RWPE2 (cell line): ENCODE measurements at regions not wholly inside any gene's neighbourhood (a gene's known extent, or its start where the extent isn't known, plus 50 kb on each side); places are given as distances from the start of the nearest gene placed in this dataset.

Source experiments
- ATAC-seq: fragments of 200-7000 bp; cut with Tn5 transposase; 3 replicates; pipeline ENCODE4 v1.9.1; 2021; ENCODE audit warnings: low read depth
- DNase-seq: peaks from one replicate; pipeline ENCODE4 v3.0.0-alpha.2; 2020; ENCODE audit warnings: low spot score
- H3K27ac ChIP-seq: fragments of 450-650 bp; 2 replicates; pipeline ENCODE4 v1.5.1; 2017; ENCODE audit warnings: mild to moderate bottlenecking; ENCODE audit not compliant: poor library complexity, severe bottlenecking
- H3K27me3 ChIP-seq: fragments of 250-450 bp; sonication (Bioruptor Pico); 2 replicates; pipeline ENCODE4 v1.5.1; 2021; ENCODE audit warnings: mild to moderate bottlenecking, moderate library complexity; ENCODE audit not compliant: insufficient read depth, poor library complexity, severe bottlenecking
- H3K36me3 ChIP-seq: fragments of 250-450 bp; sonication (Bioruptor Pico); 2 replicates; pipeline ENCODE4 v1.5.1; 2020; ENCODE audit warnings: low read depth, mild to moderate bottlenecking, moderate library complexity
- H3K4me1 ChIP-seq: fragments of 250-450 bp; sonication (Bioruptor Pico); 2 replicates; pipeline ENCODE4 v1.5.1; 2021; ENCODE audit warnings: mild to moderate bottlenecking, moderate library complexity; ENCODE audit not compliant: insufficient read depth, poor library complexity, severe bottlenecking
- H3K4me3 ChIP-seq: fragments of 250-450 bp; sonication (Bioruptor Pico); 2 replicates; pipeline ENCODE4 v1.5.1; 2021; ENCODE audit warnings: mild to moderate bottlenecking, moderate library complexity; ENCODE audit not compliant: severe bottlenecking
- H3K9me3 ChIP-seq: fragments of 250-450 bp; sonication (Bioruptor Pico); 2 replicates; pipeline ENCODE4 v1.5.1; 2021; ENCODE audit warnings: mild to moderate bottlenecking, moderate library complexity; ENCODE audit not compliant: severe bottlenecking
- TF ChIP-seq, protein P1 (sequence below): fragments of 450-650 bp; IDR thresholded peaks from one replicate; pipeline ENCODE4 v1.5.1; 2017; ENCODE audit warnings: mild to moderate bottlenecking, moderate library complexity; ENCODE audit not compliant: poor library complexity, severe bottlenecking

DNA sequence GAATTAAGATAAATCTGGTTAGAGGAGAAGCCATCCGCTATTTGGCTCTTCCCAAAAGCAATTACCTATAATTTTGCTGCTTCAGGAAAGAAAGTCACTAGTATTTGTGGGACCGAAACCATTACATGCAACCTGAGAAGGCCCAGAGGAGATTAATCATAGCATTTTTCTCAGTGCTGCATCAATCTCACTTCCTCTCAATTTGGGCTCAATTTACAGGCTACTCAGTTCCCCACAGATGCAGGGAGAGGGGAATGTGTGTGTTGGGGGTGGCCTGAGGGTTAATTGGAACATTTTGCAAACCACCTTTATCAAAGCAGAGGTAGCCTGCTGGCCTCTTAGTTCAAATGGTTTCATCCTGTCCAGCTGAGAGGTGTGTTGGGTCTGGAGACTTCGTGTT, 394.7 kb upstream of the ASIC2 start:
- ATAC-seq: no peak
- TF ChIP-seq, protein P1, sequence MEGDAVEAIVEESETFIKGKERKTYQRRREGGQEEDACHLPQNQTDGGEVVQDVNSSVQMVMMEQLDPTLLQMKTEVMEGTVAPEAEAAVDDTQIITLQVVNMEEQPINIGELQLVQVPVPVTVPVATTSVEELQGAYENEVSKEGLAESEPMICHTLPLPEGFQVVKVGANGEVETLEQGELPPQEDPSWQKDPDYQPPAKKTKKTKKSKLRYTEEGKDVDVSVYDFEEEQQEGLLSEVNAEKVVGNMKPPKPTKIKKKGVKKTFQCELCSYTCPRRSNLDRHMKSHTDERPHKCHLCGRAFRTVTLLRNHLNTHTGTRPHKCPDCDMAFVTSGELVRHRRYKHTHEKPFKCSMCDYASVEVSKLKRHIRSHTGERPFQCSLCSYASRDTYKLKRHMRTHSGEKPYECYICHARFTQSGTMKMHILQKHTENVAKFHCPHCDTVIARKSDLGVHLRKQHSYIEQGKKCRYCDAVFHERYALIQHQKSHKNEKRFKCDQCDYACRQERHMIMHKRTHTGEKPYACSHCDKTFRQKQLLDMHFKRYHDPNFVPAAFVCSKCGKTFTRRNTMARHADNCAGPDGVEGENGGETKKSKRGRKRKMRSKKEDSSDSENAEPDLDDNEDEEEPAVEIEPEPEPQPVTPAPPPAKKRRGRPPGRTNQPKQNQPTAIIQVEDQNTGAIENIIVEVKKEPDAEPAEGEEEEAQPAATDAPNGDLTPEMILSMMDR: no peak
- no peaks in the 10 kb centered on the region for H3K4me1 ChIP-seq
- H3K27ac ChIP-seq: no peak overlapping the region
- no peaks in the 10 kb centered on the region for H3K27me3 ChIP-seq
- H3K9me3 ChIP-seq: no peaks in the 10 kb centered on the region
- DNase-seq: no peak
- no peaks in the 10 kb centered on the region for H3K36me3 ChIP-seq
- no peak overlapping the region for H3K4me3 ChIP-seq

DNA sequence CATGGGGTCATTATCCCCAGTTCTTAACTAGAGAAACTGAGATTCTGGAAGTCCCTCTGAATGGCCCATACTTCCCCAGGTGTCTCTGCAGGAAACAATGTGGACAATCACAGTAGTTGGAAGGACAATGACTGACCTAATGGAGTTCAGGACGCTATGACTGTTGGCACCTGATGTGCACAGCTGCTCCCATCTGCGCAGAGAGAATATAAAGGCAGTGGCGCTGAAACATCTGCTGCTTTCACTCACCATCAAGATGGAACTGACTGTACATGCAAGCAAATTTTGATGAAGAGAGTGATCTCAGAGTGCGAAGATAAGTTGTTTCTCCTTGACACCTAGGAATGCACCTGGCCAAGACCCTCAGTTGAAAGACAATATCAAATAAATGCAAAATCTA, 395.7 kb upstream of the ASIC2 start:
- Histone ChIP-seq H3K4me3 (no peak overlapping the region), H3K27me3 (no peaks in the 10 kb centered on the region), H3K27ac (no peak overlapping the region), H3K36me3 (no peaks in the 10 kb centered on the region), H3K9me3 (no peaks in the 10 kb centered on the region), H3K4me1 (no peaks in the 10 kb centered on the region)
- DNase-seq (no peak), ATAC-seq (no peak)
- TF ChIP-seq, protein P1: no peak

DNA sequence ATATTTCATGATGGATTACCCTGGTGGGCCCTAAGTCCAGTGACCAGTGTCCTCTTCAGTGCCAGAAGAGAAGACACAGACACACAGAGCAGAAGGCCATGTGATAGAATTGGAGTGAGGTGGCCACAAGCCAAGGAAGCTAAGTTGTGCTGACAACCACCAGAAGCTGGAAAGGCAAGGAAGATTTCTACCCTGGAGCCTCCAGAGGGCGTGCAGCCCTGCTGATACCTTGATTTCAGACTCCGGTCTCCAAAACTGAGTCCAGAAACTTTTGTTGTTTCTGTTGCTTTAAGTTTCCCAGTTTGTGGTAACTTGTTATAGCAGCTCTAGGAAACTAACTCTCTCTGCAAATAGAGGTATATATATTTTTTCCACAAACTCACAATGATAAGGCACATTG, 396.6 kb upstream of the ASIC2 start:
- TF ChIP-seq, protein P1: no peak
- H3K9me3 ChIP-seq: no peaks in the 10 kb centered on the region
- no peak for DNase-seq
- no peaks in the 10 kb centered on the region for H3K27me3 ChIP-seq
- H3K36me3 ChIP-seq: no peaks in the 10 kb centered on the region
- no peaks in the 10 kb centered on the region for H3K4me1 ChIP-seq
- H3K4me3 ChIP-seq: no peak overlapping the region
- no peak for ATAC-seq
- no peak overlapping the region for H3K27ac ChIP-seq

DNA sequence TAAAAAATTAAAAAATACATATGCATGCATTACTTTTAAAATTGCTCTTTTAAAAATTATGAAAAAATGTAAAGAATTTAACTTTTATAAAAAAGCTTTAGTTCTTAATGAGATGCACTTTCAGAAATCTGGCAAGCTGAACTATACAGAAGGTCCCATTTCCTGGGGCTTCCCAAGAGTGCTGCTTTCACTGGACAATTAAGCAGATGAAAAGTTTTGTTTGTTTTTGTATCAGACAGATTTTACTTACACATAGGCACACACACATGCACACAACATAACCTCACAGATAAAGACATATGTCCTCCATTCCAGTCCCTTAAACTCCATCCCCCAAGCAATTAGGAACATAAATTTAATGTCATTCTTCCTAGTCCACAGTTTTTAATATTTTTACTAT, 402.3 kb upstream of the ASIC2 start:
- H3K9me3 ChIP-seq: no peaks in the 10 kb centered on the region
- H3K27me3 ChIP-seq: no peaks in the 10 kb centered on the region
- H3K27ac ChIP-seq: no peak overlapping the region
- TF ChIP-seq, protein P1: no peak
- H3K36me3 ChIP-seq: no peaks in the 10 kb centered on the region
- DNase-seq: no peak
- no peak overlapping the region for H3K4me3 ChIP-seq
- ATAC-seq: no peak
- H3K4me1 ChIP-seq: no peaks in the 10 kb centered on the region

DNA sequence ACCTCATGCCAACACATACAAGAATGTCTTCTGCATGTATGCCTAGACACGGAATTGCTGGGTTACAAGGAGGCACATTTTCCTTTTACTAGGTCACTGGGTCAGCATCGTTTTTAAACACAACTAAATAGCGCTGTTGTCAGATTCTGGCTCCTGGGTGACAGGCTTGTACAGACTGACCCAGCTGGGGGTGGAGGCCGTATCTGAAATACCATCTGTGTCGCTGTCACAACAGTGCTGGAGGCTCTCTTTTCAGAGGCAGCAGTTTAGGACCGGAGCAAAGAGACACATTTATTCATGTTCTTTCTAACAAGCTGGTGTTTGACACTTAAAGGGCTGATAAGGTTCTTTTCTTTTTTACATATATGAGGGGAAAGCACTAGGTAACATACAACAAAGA, 403.0 kb upstream of the ASIC2 start:
- H3K36me3 ChIP-seq: no peaks in the 10 kb centered on the region
- H3K27ac ChIP-seq: no peak overlapping the region
- H3K9me3 ChIP-seq: no peaks in the 10 kb centered on the region
- H3K27me3 ChIP-seq: no peaks in the 10 kb centered on the region
- no peak overlapping the region for H3K4me3 ChIP-seq
- no peaks in the 10 kb centered on the region for H3K4me1 ChIP-seq
- ATAC-seq (no peak), DNase-seq (no peak)
- TF ChIP-seq, protein P1: no peak
